ENCODE measurements at regions not wholly inside any gene's neighbourhood (a gene's known extent, or its start where the extent isn't known, plus 50 kb on each side); places are given as distances from the start of the nearest gene placed in this dataset.

- in situ Hi-C loops (cut with MboI) (no loop called here), intact Hi-C loops (cut with micrococcal nuclease; ENCODE audit: unreplicated experiment) (no loop called here)
- H3K79me2 ChIP-seq (ENCODE audit: control insufficient read depth, insufficient read depth, low read length): no peaks in the 10 kb centered on the region
- ChIA-PET POLR2A (no interaction called here), RAD21 (ENCODE audit: unreplicated experiment) (no interaction called here), CTCF (no interaction called here), SMC1A (ENCODE audit: uncharacterized antibody, unreplicated experiment) (interaction anchor here (1.0 kb wide), 1 partner anchor 11 kb away, joined by 4 read pairs; no protein-coding TSS in a partner anchor)
- H4K20me1 ChIP-seq (ENCODE audit: control insufficient read depth, insufficient read depth): no peaks in the 10 kb centered on the region
- FAIRE-seq (no peak), DNase-seq (ENCODE audit: low read depth, low spot score) (no peak), ATAC-seq (no peak)
- no peaks in the 10 kb centered on the region for H3K4me1 ChIP-seq (ENCODE audit: control insufficient read depth, insufficient read depth, low read length)
- no peak overlapping the region for H3K4me3 ChIP-seq
- no peak overlapping the region for H3K27ac ChIP-seq (ENCODE audit: control insufficient read depth, insufficient read depth)
- no peak overlapping the region for H2AFZ ChIP-seq (ENCODE audit: control insufficient read depth, low read depth, low read length)
- BruUV-seq (replicated peaks): no TSS peak
- 3% methylated on average over 2 of the region's 2 CpGs for WGBS (ENCODE audit: insufficient coverage, insufficient replicate concordance, low lambda C conversion rate, missing lambda C conversion rate)
- H3K9ac ChIP-seq (ENCODE audit: control insufficient read depth, insufficient read depth, low read length): no peak overlapping the region
- no peak overlapping the region for H3K4me2 ChIP-seq (ENCODE audit: control insufficient read depth, insufficient read depth)
- no peaks in the 10 kb centered on the region for H3K36me3 ChIP-seq (ENCODE audit: control insufficient read depth in 2 of 2, insufficient read depth in 2 of 2, low read length in 1 of 2)
- no peaks in the 10 kb centered on the region for H3K27me3 ChIP-seq (replicated peaks in 1 of 2; ENCODE audit: control insufficient read depth in 2 of 2, insufficient read depth in 2 of 2, low read length in 1 of 2)
- H3K9me3 ChIP-seq (replicated peaks; ENCODE audit: control insufficient read depth, insufficient read depth, low read length): no peaks in the 10 kb centered on the region; the same call in 2 of the 3 replicates
- TF ChIP-seq ZBTB40 (IDR thresholded peaks at IDR 0.05; ENCODE audit: borderline replicate concordance) (no peak), ATF3 (IDR thresholded peaks at IDR 0.05; ENCODE audit: borderline replicate concordance, extremely low read depth, low read depth, low read length) (no peak), CEBPB (IDR thresholded peaks at IDR 0.05; ENCODE audit: borderline replicate concordance in 1 of 2, low read depth in 2 of 2, low read length in 2 of 2) (no peak), ZNF622 (IDR thresholded peaks at IDR 0.05) (no peak), HDAC2 (IDR thresholded peaks at IDR 0.05) (no peak), ASH2L (IDR thresholded peaks at IDR 0.05; ENCODE audit: borderline replicate concordance, low read depth) (no peak), ZNF24 (IDR thresholded peaks at IDR 0.05) (no peak), RAD51 (IDR thresholded peaks at IDR 0.05) (no peak), IKZF1 (conservative IDR thresholded peaks at IDR 0.05) (no peak)
- TF ChIP-seq, protein P1, sequence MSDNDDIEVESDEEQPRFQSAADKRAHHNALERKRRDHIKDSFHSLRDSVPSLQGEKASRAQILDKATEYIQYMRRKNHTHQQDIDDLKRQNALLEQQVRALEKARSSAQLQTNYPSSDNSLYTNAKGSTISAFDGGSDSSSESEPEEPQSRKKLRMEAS (IDR thresholded peaks at IDR 0.05; ENCODE audit: low read depth, low read length): no peak
- TF ChIP-seq, protein P2, sequence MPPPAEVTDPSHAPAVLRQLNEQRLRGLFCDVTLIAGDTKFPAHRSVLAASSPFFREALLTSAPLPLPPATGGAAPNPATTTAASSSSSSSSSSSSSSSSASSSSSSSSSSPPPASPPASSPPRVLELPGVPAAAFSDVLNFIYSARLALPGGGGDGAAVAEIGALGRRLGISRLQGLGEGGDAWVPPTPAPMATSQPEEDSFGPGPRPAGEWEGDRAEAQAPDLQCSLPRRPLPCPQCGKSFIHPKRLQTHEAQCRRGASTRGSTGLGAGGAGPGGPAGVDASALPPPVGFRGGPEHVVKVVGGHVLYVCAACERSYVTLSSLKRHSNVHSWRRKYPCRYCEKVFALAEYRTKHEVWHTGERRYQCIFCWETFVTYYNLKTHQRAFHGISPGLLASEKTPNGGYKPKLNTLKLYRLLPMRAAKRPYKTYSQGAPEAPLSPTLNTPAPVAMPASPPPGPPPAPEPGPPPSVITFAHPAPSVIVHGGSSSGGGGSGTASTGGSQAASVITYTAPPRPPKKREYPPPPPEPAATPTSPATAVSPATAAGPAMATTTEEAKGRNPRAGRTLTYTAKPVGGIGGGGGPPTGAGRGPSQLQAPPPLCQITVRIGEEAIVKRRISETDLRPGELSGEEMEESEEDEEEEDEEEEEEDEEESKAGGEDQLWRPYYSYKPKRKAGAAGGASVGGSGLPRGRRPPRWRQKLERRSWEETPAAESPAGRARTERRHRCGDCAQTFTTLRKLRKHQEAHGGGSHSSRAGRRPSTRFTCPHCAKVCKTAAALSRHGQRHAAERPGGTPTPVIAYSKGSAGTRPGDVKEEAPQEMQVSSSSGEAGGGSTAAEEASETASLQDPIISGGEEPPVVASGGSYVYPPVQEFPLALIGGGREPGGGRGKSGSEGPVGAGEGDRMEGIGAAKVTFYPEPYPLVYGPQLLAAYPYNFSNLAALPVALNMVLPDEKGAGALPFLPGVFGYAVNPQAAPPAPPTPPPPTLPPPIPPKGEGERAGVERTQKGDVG (CRISPR knock-in tag; IDR thresholded peaks at IDR 0.05): no peak
- TF ChIP-seq, protein P3, sequence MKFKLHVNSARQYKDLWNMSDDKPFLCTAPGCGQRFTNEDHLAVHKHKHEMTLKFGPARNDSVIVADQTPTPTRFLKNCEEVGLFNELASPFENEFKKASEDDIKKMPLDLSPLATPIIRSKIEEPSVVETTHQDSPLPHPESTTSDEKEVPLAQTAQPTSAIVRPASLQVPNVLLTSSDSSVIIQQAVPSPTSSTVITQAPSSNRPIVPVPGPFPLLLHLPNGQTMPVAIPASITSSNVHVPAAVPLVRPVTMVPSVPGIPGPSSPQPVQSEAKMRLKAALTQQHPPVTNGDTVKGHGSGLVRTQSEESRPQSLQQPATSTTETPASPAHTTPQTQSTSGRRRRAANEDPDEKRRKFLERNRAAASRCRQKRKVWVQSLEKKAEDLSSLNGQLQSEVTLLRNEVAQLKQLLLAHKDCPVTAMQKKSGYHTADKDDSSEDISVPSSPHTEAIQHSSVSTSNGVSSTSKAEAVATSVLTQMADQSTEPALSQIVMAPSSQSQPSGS (IDR thresholded peaks at IDR 0.05; ENCODE audit: low read length): no peak
- TF ChIP-seq, protein P4, sequence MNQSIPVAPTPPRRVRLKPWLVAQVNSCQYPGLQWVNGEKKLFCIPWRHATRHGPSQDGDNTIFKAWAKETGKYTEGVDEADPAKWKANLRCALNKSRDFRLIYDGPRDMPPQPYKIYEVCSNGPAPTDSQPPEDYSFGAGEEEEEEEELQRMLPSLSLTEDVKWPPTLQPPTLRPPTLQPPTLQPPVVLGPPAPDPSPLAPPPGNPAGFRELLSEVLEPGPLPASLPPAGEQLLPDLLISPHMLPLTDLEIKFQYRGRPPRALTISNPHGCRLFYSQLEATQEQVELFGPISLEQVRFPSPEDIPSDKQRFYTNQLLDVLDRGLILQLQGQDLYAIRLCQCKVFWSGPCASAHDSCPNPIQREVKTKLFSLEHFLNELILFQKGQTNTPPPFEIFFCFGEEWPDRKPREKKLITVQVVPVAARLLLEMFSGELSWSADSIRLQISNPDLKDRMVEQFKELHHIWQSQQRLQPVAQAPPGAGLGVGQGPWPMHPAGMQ (IDR thresholded peaks at IDR 0.05; ENCODE audit: borderline replicate concordance): no peak
Measured at GRCh38 chr11:82045748-82046457, 687.8 kb downstream of the FAM181B start.
